LHCN-M2 (cell line): ENCODE measurements at regions not wholly inside any gene's neighbourhood (a gene's known extent, or its start where the extent isn't known, plus 50 kb on each side); places are given as distances from the start of the nearest gene placed in this dataset.

ENCODE experiments used
- DNase-seq: peaks from one replicate; pipeline ENCODE4 v3.0.0-alpha.2; 2012; ENCODE audit warnings: low read depth

DNA sequence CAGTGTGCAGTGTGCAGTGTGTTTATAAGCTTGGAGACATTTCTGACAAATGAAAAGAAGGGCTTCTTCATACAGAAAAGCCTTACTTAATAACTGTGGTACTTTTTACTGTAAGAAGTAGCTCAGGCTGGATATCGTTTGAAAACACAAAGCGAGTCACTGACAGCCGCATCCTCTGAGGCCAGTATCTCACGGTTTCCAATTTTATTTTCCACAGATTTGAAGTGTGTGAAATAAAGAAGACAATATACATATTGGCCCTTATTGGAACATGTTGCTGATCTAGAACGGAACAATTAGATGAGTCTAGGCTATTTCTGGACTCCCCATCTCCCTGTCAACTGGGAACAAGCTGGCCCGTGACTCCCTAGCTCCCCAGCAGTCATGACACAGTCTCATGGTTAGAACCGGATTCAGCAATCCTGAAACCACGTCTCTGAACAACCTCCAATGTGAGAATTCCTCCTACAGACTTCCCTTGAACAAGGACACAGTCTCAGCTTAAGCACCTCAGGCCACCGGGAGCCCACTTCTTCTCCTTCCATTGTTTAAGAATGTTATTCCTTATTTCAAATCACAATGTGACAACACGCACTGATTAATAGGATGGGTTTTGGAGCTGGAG is 484.5 kb downstream of the COG6 start:
- peak; percentile 52 for DNase-seq

DNA sequence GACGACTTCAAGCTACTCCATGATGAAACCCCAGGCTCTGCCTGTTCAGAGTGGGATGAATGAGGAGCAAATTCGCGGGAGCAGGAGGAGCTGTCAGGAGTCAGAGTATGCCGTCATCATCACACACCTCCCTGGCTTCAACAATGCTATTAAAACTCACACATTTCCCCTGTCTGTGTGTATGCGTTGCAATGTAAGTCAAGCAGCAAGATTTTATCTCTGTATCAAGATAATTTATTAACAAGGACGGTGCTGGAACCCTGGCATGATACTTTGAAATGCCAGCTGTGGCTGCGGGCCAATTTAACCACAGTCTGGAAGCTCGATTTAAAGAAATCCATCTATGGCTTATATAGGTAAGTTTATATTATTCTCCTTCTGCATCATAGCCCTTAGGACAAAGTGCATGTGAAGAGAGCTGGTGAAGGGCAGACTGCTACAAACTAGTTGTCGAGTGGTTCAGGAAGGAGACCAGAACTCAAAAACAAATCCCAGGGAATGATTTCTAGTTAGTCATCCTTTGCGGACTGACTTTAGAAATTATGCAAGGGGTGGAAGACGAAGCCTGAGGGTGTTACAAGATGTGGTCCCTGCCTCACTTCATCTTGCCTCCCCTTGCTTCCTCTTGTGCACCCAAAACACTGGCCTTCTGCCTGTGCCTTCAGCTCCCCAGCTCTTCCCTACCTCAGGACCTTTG is 486.5 kb downstream of the COG6 start:
- DNase-seq = no peak

DNA sequence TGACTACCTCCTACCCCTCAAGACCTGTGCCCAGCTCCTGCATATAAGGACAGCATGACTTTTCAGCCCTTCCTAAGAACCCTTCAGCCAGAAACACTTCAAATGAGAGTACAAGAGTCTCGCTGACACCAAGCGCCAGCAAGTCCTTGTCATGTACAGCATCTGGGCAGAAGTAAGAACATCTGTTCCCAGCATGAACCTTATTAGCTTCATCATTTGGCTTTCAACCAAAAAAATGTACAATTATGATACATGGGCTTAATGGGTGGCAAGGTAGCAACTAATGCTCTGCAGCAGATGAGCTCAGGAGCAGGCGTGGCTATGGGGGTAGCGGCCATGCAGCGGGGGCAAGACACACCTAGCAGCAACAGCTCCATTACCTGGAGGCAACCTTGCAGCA is 487.6 kb downstream of the COG6 start:
- no peak for DNase-seq

DNA sequence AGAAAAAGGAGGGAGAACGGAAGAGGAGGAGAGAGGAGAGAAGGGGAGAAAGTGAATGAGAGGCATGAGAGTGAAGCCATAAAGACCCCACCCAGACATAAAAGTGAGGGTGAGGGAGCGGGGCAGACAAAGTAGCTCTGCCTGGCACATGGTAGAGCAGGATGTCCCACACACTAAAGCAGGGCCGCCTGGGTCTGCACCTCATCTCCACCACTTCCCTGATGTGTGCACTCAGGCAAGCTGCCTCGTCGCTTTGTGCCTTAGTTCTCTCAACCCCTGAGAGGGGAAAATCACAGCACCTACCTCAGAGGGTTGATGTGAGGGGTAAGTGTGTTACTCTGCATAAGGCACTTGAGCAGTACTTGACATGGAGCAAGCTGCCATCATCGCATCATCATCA is 488.1 kb downstream of the COG6 start:
- DNase-seq = no peak

DNA sequence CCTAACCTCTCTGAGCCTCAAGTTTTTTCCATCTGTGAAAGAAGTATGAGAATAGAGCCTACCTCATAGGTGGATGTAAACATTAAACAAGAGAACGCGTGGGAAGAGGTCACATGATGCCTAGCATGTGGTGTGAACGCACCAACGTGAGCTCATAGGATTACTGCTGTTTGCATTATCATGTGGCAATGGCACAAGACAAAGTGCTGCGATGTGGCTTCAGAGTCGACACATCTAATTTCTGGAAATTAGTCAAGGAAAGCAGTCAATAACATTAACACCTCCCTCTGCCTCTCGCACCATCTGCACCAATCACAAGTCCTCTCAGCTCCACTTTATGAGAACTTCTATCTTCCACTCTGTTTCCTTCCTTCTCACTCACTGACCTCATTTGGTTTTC is 489.7 kb downstream of the COG6 start:
- DNase-seq = no peak

DNA sequence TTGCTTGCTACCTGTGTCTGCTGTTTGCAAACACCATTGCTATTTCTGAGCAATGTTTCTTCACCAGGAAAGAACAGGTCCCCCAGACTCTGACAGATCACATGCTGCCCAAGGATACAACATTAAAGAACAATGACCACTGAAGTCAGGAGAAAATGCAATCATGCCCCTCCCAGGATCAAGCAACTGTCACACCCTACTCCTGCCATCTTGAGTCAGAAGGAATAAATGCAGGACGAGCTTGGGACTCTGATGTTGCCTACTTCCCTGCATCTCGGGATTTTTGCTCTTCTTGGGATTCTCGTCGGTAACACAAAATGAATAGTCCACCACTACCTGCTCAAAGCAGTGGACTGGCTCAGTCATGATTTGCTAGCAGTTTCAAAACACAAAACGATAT is 490.6 kb downstream of the COG6 start:
- no peak for DNase-seq

DNA sequence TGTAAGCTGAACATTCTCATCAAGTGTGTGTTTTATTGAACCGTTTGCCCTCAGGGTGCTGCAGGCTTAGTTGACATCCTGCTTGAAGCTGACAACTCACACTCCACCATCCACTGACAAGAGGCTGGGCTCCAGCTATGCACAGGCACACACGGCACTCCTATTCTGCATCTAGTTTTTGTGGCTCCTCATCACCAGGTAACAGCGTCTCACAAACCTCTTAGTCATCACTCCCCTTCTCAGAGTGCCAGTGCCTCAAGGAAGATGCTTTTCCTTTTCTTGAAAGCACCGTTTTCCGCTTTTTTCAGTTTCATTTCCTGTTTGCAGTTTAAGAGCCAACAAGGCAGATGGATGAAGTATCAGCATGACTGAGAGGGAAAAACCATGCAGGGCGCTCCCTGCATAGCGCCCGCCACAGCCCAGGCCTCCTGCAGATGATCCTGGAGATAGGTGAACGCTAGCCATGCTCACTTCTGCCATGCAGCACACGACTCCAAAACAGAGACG is 491.2 kb downstream of the COG6 start:
- DNase-seq = no peak

DNA sequence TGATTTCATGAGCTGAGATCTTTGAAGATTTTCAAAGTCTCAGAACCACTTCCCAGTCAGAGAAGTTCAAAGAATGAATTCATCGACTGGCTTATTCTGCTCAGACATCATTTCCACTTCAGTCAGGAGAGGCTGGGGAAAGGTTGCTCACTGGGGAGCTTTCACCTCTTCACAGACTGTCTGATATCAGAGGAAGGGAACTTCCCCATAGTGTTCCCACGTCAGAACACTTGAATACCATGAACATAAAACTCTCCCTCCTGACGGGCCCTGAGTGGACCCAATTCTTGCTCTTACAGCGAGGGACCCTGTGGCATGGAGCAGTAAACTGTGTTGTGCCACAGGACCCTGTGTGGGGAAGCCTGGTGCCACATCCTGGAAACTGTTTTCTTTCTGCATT is 492.6 kb downstream of the COG6 start:
- DNase-seq = no peak

DNA sequence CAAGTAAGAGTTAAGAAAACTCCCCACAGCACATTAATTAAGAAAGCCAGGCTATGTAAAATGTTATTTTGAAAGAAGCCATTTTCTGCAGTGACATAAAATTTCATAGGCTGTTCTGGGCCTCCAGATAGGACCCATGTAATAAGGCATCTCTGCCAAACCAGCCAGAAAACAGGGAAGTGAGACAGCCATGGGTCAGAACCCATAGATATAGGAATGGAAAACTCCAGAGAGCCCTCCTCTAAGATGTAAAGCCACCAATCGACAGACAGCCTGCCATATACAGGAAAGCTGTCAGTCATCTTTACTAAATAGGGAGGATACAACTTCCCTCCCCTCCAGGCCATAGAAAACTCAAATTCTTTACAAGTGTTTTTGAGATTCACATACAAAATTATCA is 493.3 kb downstream of the COG6 start:
- no peak for DNase-seq

DNA sequence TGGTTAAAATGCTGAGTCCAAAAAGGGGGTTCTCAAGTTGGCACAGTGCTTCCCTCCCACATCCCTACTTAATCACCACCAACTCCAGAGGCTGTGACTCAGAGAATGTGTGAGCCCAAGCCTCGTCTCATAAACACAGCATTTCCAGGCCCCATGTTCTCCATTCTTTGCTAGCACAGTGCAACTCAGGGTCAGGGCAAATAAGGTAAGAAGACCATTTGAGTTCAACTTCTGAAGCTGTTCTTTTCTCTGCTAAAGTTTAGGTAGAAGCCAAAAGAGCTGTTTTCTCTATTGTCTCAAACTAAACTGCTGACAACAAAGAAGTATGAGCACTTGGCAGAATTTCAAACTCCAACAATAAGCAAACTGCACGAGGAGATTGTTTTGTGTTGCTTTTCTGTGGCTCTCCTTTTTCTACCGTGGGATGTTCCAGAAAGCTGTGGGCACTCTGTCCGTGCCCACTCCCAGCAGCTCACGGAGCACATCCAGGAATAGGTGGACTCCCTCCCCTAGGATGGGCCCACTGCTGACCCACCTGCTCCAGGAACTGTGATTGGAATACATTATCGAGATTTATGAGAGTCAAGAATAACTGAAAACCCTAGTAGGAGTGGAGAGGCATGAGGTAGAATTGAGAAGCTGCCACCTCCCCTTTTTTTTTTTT is 494.3 kb downstream of the COG6 start:
- peak; percentile 85 for DNase-seq

DNA sequence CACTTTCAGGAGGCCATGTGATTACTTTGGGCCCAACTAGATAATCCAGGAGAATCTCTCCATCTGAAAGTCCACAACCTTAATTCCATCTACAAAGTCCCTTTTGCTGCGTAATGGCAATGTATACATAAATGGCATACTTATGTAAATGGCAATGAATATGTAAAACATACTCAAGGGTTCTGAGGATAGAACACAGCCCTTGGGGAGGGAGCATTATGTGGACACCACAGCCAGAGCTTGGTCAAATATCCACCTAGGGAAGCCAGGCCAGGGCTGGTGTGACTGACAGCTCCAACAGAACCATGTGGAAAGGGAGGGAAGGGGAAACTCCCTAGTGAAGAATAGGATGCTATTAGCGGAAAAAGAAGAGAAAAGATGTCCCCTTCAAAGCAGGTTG is 496.2 kb downstream of the COG6 start:
- no peak for DNase-seq

DNA sequence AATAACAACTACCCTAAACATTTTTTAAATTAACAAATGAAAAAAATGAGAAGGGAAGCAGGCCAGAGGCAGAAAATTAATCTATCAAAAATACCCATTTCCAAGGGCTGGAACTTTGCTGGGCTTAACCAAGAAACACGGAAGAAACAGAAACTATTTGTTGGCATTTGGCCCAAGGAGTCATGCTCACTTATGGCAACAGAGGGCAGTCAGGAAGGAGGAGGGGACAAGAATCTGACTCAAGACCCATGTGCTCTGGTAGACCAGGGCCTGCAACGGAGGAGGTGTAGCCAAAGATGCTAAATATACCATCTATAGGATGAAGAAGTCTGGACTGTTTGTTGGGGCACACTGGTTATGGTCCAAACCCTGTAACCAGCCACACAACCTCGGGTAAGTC is 496.7 kb downstream of the COG6 start:
- peak; percentile 87 for DNase-seq

DNA sequence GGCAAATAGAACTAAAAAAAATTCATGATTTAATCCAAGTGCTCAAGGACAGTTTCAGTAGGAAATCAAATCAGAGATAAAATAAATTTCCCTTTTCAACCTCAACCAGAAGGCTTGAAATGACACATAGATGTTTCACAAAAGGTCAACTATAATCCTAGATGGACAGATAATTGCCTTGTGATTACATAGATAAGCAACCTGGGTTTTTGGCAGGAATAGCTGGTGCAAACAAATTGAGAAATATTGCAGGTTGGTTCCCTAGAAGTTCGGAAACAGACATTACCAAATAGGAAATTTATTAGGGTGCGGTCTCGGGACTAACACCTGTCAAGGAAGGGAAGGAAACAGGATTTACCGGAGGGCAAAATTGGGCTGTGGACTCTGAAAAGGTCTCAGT is 497.5 kb downstream of the COG6 start:
- no peak for DNase-seq

DNA sequence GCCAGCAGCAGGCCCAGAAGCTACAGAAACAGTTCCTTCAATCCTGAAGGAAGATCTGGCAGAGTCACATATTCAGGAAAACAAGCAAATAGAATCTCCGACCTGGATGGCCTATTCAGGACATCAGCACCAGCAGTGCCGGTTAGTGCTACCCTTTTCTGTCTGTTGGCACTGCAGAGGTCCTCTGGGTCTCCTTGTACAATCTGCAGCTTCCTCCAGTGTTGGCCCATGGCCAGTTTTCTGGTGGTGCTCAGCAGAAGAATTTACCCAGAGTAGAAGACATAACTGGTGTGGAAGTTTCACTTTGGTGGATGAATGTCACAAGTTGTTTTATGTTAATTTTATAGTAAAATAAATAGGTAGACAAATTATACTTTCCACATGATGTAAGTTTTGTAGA is 498.1 kb downstream of the COG6 start:
- no peak for DNase-seq

DNA sequence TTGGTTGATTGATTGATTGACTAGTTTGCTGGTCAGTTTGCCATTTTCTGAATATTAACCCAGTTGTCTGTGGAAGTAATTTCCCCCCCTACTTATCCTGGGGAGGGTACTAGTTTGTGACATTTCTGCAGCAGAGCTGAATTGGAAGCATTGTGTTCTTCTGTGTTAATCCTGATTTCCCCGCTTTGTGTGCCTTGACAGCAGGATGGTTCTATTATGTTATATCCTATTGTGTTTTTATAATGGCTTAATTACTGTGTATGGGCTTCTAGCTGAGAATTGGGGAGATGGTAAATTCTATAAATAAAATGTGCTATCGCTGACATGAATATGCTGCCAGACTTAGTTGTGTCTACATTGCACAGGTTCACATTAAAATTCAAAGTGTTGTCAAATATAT is 499.7 kb downstream of the COG6 start:
- no peak for DNase-seq

DNA sequence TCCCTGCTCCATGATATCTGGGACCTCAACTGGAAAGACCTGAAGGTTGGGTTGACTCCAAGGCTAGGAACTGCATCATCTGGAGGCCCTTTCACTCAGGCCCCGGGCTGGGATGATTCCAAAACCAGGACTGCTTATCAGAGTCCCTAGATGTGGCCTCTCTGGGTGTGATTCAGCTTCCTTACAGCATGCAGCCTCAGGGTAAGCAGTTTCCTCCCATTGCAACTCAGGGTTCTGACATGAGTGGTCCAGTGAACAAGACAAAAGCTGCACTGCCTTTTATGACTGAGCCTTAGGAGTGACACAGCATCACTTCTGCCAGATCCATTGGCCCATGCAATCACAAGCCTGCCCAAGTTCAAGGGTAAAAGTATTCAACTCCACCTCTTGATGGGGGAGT is 502.8 kb downstream of the COG6 start:
- no peak for DNase-seq

DNA sequence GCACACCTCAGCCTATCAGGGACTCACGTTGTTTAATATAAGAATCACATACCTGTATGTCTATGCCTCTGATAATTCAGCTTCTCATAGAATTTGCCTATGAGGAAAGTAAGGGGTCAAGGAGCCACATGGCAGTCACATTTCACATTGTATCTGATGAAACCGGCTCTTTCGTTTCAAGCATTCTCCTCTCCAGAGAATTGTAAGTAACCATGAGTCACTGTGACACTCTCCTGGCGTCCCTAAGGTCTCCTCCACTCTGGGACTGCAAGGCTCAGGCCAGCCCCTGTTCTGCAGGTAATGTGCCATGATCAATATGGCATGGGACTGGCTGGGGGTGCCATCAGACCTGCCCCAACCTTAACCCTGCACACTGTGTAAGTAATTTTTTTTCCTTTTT is 503.3 kb downstream of the COG6 start:
- no peak for DNase-seq

DNA sequence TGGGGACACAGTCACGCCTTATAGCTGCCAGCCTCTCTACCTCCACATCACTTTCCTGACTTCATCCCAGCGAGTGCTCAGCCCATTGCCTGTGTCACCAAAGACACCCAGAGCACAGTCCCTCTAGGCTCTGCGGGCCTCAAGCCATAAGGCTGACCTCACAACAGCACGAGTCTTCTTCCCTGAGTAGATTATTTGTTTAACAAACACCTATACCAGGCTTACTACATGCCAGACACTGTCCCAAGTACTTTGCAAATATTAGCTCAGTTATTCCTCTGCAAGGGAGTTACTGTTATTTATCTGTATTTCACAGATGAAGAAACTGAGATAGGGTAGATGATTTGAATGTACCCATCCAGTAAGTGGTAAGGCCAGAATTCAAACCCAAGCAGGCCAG is 504.3 kb downstream of the COG6 start:
- DNase-seq = no peak

DNA sequence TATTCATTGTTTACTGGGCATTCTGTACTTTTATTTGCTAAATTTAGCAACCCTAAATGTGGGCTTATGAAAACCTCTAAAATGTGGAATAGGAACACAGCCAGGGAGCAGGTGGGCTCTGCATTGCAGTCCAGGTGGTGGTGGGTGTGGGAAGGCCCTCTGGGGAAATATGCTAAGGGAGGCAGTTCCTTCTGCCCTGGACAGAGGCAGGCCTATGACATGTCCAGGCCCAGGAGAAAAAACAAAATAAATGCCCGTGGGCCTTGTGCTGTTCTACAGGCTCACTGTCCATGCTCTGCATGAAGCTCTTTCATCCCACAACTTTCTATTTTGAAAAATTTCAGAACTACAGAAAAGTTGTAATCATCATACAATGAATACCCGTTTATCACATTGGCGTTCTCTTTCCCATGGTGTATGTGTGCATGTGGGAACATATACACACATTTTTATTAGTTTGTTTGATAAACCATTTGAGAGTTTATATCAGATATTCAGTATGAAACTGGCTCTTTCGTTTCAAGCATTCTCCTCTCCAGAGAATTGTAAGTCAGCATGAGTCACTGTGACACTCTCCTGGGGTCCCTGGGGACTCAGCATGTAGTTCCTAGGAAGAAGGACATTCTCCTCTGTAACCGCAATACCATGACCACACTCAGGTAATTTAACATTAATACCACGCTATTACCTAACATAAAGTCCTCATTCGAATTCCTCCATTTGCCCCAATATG is 505.3 kb downstream of the COG6 start:
- DNase-seq = peak; percentile 58

DNA sequence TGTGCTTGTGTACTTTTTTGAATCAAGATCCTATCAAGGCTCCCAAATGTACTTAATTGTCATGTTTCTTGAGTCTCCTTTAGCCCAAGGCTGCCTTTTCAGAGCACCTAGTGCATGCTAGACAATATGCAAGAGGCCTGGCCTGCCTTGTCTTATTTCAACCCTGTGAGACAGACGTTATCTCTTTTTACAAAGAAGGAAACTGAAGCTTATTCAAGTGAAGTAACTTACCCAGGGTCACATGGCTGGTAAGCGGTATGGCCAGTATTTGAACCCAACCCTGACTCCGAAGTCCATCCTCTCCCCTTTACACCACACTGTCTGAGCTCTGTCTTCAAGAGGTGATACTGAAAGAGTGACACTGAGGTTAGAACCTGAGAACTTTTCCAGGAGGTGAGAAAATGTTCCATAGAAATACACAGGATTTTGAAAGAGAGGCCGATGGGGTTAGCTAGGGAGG is 505.1 kb downstream of the FOXO1 start:
- no peak for DNase-seq

DNA sequence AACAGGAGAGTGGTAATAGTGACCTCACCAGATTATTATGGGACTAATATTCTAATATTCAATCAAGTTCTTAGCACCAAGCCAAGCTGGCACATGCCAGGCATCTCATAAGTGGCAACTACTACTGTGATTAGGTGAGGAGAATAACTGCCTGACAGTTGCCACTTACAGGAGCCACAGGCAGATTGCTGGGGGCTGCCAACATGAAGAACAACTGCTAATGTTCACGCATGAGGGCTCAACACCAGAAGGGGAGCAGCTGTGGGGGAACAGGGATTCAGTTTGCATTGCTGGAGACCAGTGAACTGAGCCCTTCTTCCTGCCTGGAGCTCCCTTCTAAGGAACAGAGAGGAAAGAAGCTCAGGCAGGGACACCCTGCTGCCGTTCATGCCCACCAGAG is 504.5 kb downstream of the FOXO1 start:
- DNase-seq = no peak
